ENCODE measurements at regions not wholly inside any gene's neighbourhood (a gene's known extent, or its start where the extent isn't known, plus 50 kb on each side); places are given as distances from the start of the nearest gene placed in this dataset.

DNA sequence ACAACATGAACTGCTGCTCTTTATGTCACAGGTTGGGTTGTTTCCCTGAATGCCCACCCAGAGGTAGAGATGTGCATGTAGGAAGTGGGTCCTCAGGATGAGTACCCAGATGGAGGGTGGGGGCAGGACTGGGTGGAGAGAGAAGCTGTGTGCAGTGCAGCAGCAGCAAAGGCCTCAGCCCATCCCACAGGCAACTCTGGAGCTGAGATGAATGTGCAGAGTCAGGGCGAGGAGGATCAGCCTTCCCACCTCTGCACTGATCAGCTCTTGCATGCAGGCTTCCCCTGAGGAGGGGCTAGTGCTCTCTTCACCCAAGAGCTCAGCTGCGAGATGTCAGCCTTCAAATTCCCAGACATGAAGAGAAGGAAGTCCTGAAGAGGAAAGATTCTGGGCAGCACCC lies 326.2 kb upstream of the RAB6C start:
- TF ChIP-seq, protein P1, sequence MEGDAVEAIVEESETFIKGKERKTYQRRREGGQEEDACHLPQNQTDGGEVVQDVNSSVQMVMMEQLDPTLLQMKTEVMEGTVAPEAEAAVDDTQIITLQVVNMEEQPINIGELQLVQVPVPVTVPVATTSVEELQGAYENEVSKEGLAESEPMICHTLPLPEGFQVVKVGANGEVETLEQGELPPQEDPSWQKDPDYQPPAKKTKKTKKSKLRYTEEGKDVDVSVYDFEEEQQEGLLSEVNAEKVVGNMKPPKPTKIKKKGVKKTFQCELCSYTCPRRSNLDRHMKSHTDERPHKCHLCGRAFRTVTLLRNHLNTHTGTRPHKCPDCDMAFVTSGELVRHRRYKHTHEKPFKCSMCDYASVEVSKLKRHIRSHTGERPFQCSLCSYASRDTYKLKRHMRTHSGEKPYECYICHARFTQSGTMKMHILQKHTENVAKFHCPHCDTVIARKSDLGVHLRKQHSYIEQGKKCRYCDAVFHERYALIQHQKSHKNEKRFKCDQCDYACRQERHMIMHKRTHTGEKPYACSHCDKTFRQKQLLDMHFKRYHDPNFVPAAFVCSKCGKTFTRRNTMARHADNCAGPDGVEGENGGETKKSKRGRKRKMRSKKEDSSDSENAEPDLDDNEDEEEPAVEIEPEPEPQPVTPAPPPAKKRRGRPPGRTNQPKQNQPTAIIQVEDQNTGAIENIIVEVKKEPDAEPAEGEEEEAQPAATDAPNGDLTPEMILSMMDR (conservative IDR thresholded peaks at IDR 0.05; ENCODE audit: low read depth, low read length) = no peak
- no peak for TF ChIP-seq EZH2 (IDR thresholded peaks at IDR 0.05; ENCODE audit: borderline replicate concordance, low read depth, low read length, poor library complexity, severe bottlenecking)

Measured in A673 (cell line).